Mesodermal cell (in vitro differentiated cells): ENCODE measurements at regions not wholly inside any gene's neighbourhood (a gene's known extent, or its start where the extent isn't known, plus 50 kb on each side); places are given as distances from the start of the nearest gene placed in this dataset.

ENCODE experiments used
- H3K27ac ChIP-seq: 2 replicates; pipeline ENCODE4 v1.7.0; 2013; ENCODE audit warnings: mild to moderate bottlenecking, low read depth, low read length, moderate library complexity; ENCODE audit not compliant: severe bottlenecking
- H3K36me3 ChIP-seq: 2 replicates; pipeline ENCODE4 v1.7.1; 2013; ENCODE audit warnings: mild to moderate bottlenecking, low read length, moderate library complexity; ENCODE audit not compliant: control insufficient read depth, insufficient read depth
- H3K4me1 ChIP-seq: one replicate; pipeline ENCODE4 v1.7.1; 2013; ENCODE audit warnings: mild to moderate bottlenecking, low read length; ENCODE audit not compliant: insufficient read depth, control insufficient read depth, poor library complexity, severe bottlenecking
- H3K4me3 ChIP-seq: 2 replicates; pipeline ENCODE4 v1.7.0; 2013; ENCODE audit warnings: low read length, control low read depth, mild to moderate bottlenecking; ENCODE audit not compliant: insufficient read depth, poor library complexity, severe bottlenecking; ENCODE audit errors: extremely low read depth
- H3K9me3 ChIP-seq: 2 replicates; pipeline ENCODE4 v1.7.1; 2013; ENCODE audit warnings: mild to moderate bottlenecking, low read length, moderate library complexity; ENCODE audit not compliant: control insufficient read depth
- WGBS, 2 experiments: methylation state at CpG; one replicate each; pipeline ENCODE4 v1.1.5; 2013; ENCODE audit warnings: missing lambda C conversion rate in 2 of 2; ENCODE audit not compliant: insufficient coverage in 2 of 2; 5-methylcytosine and 5-hydroxymethylcytosine counted together

GRCh38 chr7:131222171-131222570, 105.5 kb upstream of the MKLN1 start:
- no peak overlapping the region for H3K27ac ChIP-seq
- no peaks in the 10 kb centered on the region for H3K9me3 ChIP-seq
- H3K4me1 ChIP-seq = peaks cover 3% of the 10 kb centered on the region
- no peak overlapping the region for H3K4me3 ChIP-seq
- no peaks in the 10 kb centered on the region for H3K36me3 ChIP-seq
- WGBS, 2 experiments = 40 to 50% methylated on average over 1 of the region's 2 CpGs

GRCh38 chr7:131223151-131223550, 104.5 kb upstream of the MKLN1 start:
- Histone ChIP-seq H3K4me1 (peaks cover 3% of the 10 kb centered on the region), H3K27ac (no peak overlapping the region)
- 94 to 98% methylated on average over 3 of the region's 3 CpGs for WGBS, 2 experiments

GRCh38 chr7:131224996-131225395, 102.7 kb upstream of the MKLN1 start:
- Histone ChIP-seq H3K4me3 (no peak overlapping the region), H3K9me3 (no peaks in the 10 kb centered on the region), H3K4me1 (no peaks in the 10 kb centered on the region), H3K27ac (no peak overlapping the region), H3K36me3 (no peaks in the 10 kb centered on the region)
- WGBS, 2 experiments = 80 to 98% methylated on average over 1 to 4 of the region's 6 CpGs

More at GRCh38 chr7:131223151-131223550, 104.5 kb upstream of the MKLN1 start:
- no peak overlapping the region for H3K4me3 ChIP-seq
- no peaks in the 10 kb centered on the region for H3K36me3 ChIP-seq
- H3K9me3 ChIP-seq = no peaks in the 10 kb centered on the region

GRCh38 chr7:131225619-131226513, 101.8 kb upstream of the MKLN1 start:
- H3K36me3 ChIP-seq = no peaks in the 10 kb centered on the region
- H3K9me3 ChIP-seq = no peaks in the 10 kb centered on the region
- peak overlapping the region; percentile 62 for H3K27ac ChIP-seq
- WGBS, 2 experiments = 71 to 74% methylated on average over 6 of the region's 9 CpGs
- H3K4me3 ChIP-seq = no peak overlapping the region
- no peaks in the 10 kb centered on the region for H3K4me1 ChIP-seq

- no peaks in the 10 kb centered on the region for H3K36me3 ChIP-seq
- H3K27ac ChIP-seq = peak overlapping the region; percentile 62
- no peaks in the 10 kb centered on the region for H3K9me3 ChIP-seq
- no peak overlapping the region for H3K4me3 ChIP-seq
- no peaks in the 10 kb centered on the region for H3K4me1 ChIP-seq
Measured at GRCh38 chr7:131226514-131226865, 101.2 kb upstream of the MKLN1 start.

GRCh38 chr7:131231381-131232220, 96.1 kb upstream of the MKLN1 start:
- H3K27ac ChIP-seq = peak overlapping the region; percentile 54
- 93 to 100% methylated on average over 2 to 3 of the region's 10 CpGs for WGBS, 2 experiments
- H3K4me3 ChIP-seq = no peak overlapping the region
- H3K9me3 ChIP-seq = no peaks in the 10 kb centered on the region
- H3K36me3 ChIP-seq = no peaks in the 10 kb centered on the region
- peaks cover 14% of the 10 kb centered on the region for H3K4me1 ChIP-seq

GRCh38 chr7:131232768-131233167, 94.9 kb upstream of the MKLN1 start:
- H3K4me3 ChIP-seq = no peak overlapping the region
- no peaks in the 10 kb centered on the region for H3K36me3 ChIP-seq
- no peak overlapping the region for H3K27ac ChIP-seq
- 85 to 91% methylated on average over 4 to 5 of the region's 9 CpGs for WGBS, 2 experiments
- H3K4me1 ChIP-seq = peaks cover 14% of the 10 kb centered on the region
- no peaks in the 10 kb centered on the region for H3K9me3 ChIP-seq

- WGBS, 2 experiments = no CpG with 5 or more reads among the region's 4 CpGs
- H3K9me3 ChIP-seq = no peaks in the 10 kb centered on the region
Measured at GRCh38 chr7:131233193-131233592, 94.5 kb upstream of the MKLN1 start.

GRCh38 chr7:131234719-131235488, 92.8 kb upstream of the MKLN1 start:
- peaks cover 3% of the 10 kb centered on the region for H3K9me3 ChIP-seq
- no peaks in the 10 kb centered on the region for H3K36me3 ChIP-seq
- H3K27ac ChIP-seq = peak overlapping the region; percentile 65
- H3K4me1 ChIP-seq = peaks cover 20% of the 10 kb centered on the region
- 67 to 93% methylated on average over 4 to 5 of the region's 8 CpGs for WGBS, 2 experiments
- H3K4me3 ChIP-seq = no peak overlapping the region

More at GRCh38 chr7:131233193-131233592, 94.5 kb upstream of the MKLN1 start:
- Histone ChIP-seq H3K27ac (no peak overlapping the region), H3K36me3 (no peaks in the 10 kb centered on the region), H3K4me3 (no peak overlapping the region), H3K4me1 (peaks cover 14% of the 10 kb centered on the region)

GRCh38 chr7:131235489-131236317, 92.0 kb upstream of the MKLN1 start:
- H3K27ac ChIP-seq = peak overlapping the region; percentile 65
- H3K36me3 ChIP-seq = no peaks in the 10 kb centered on the region
- peaks cover 20% of the 10 kb centered on the region for H3K4me1 ChIP-seq
- peaks cover 3% of the 10 kb centered on the region for H3K9me3 ChIP-seq
- no peak overlapping the region for H3K4me3 ChIP-seq
- WGBS, 2 experiments = 69 to 81% methylated on average over 9 of the region's 13 CpGs
